Heart left ventricle (tissue), 16 donors: ENCODE measurements at regions not wholly inside any gene's neighbourhood (a gene's known extent, or its start where the extent isn't known, plus 50 kb on each side); places are given as distances from the start of the nearest gene placed in this dataset.

Experiments used
- ATAC-seq, 4 donors: fragments of 200-7000 bp; cut with Tn5 transposase; one replicate each; pipeline ENCODE4 v1.9.1; 2020 to 2022; ENCODE audit warnings: moderate library complexity in 4 of 4, mild to moderate bottlenecking in 3 of 4, moderate number of reproducible peaks in 1 of 4
- DNase-seq, 5 donors: peaks; one replicate each; pipeline ENCODE4 v3.0.0-alpha.2; 2020
- H3K27ac ChIP-seq, 12 donors: fragments of 200-600 bp; sonication (generic) in 4 of 12; one replicate each; pipeline versions ENCODE4 v1.5.0 to v1.8.0; 2016 to 2022; ENCODE audit warnings: mild to moderate bottlenecking in 2 of 12
- H3K27me3 ChIP-seq, 9 donors: fragments of 200-600 bp; sonication (generic) in 2 of 9; one replicate each; pipeline versions ENCODE4 v1.5.1 to v1.8.0; 2016 to 2022; ENCODE audit warnings: mild to moderate bottlenecking in 3 of 9
- H3K36me3 ChIP-seq, 9 donors: fragments of 200-600 bp; sonication (generic) in 2 of 9; one replicate each; pipeline versions ENCODE4 v1.5.0 to v1.8.0; 2018 to 2022; ENCODE audit warnings: mild to moderate bottlenecking in 2 of 9
- H3K4me1 ChIP-seq, 12 donors: fragments of 200-600 bp; sonication (generic) in 4 of 12; one replicate each; pipeline versions ENCODE4 v1.5.0 to v1.8.0; 2016 to 2022; ENCODE audit warnings: mild to moderate bottlenecking in 3 of 12
- H3K4me3 ChIP-seq, 12 donors: fragments of 200-600 bp; sonication (generic) in 4 of 12; one replicate each; pipeline versions ENCODE4 v1.5.0 to v1.8.0; 2017 to 2022; ENCODE audit warnings: mild to moderate bottlenecking in 9 of 12, moderate library complexity in 4 of 12
- H3K9me3 ChIP-seq, 12 donors: fragments of 200-600 bp; sonication (generic) in 4 of 12; one replicate each; pipeline versions ENCODE4 v1.5.0 to v1.8.0; 2016 to 2022; ENCODE audit warnings: mild to moderate bottlenecking in 1 of 12
- CTCF ChIP-seq, 12 donors: fragments of 200-600 bp; sonication (generic) in 4 of 12; IDR thresholded peaks; one replicate each; pipeline versions ENCODE4 v1.5.0 to v1.8.0; 2018 to 2022; ENCODE audit warnings: antibody characterized with exemption in 12 of 12, mild to moderate bottlenecking in 5 of 12
- POLR2A ChIP-seq, 2 donors: fragments of 450-650 bp; IDR thresholded peaks; one replicate each; pipeline ENCODE4 v1.6.1; 2017; ENCODE audit warnings: antibody characterized with exemption in 2 of 2, mild to moderate bottlenecking in 2 of 2, moderate library complexity in 2 of 2
- WGBS, 4 donors: extraction: QIAGEN DNeasy Blood & Tissue Kit in 2 of 4; methylation state at CpG; one replicate each; pipeline versions ENCODE4 v1.1.5 to v1.1.7; 2013 to 2018; 5-methylcytosine and 5-hydroxymethylcytosine counted together
- intact Hi-C, 10 donors: fragments of 100-400 bp; cut with DNase I; formaldehyde crosslinking; loops; one replicate each; pipeline versions ENCODE4 v1.11.1 to v1.14.2; 2022
- donor health status: ischemic (EF 13 %, LVEDD 7.1; RV severe dilation, severe dysfunction).
- donor health status: healthy with polysubstance abuse.
- donor health status: DM: no; HTN: yes; CAD: no.
- donor health status: DM: no; HTN: no; CAD: no.
- donor health status: ischemic (EF 25% LVEDD 6.9; RV normal size, moderate dysfunction).
- donor health status: ischemic (EF 25% LVEDD 5.7; RV mildly dilated, moderate dysfunction).
- donor health status: healthy.
- donor health status: DM: yes; HTN: yes; CAD: no.
- donor health status: ischemic (EF 35%, LVEDD 5.7; RV mildly dilated, moderate dysfunction).
- donor health status: nonischemic (EF 11% LVEDD 7.7; RV severe dilation, severe dysfunction).
- donor health status: DM: yes; HTN: yes; CAD: no.
- donor health status: PGD.
- donor health status: ischemic (EF 29% LVEDD 5.4; RV normal size, mild dysfunction).
- donor health status: nonischemic (EF 23%, LVEDD 6.1; RV moderate dilation, normal function).

DNA sequence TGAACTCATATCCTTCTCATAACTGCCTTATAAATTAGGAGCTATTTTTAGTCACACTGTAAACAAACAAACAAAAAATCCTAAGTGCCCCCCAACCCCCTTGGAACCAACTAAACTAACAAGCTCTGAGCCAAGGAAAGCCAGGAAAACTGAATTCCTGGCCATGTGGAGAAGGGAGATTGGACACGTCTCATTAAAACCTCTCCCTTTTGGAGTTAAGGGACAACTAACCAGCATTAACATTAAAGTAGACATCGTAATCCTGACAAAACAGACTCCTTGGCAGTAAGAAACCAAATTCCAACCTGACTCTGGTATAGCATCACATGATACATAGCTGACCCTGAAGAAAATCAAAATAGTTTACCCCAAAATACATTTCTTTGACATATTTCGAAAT, 937.1 kb upstream of the GRIA3 start:
- TF ChIP-seq CTCF (IDR thresholded peaks at IDR 0.05) (no peak), POLR2A (IDR thresholded peaks at IDR 0.05) (no peak)
- peaks cover 0 to 2% (median 0%) of the 10 kb centered on the region in 12 donors for H3K9me3 ChIP-seq
- DNase-seq: no peak
- no peaks in the 10 kb centered on the region for H3K27me3 ChIP-seq
- no peak overlapping the region for H3K4me3 ChIP-seq
- H3K4me1 ChIP-seq: no peaks in the 10 kb centered on the region
- H3K36me3 ChIP-seq: no peaks in the 10 kb centered on the region
- 47 to 65% (median 59%) methylated on average over 3 of the region's 3 CpGs for WGBS, 4 donors
- intact Hi-C loops: no loop called here
- no peak for ATAC-seq
- no peak overlapping the region for H3K27ac ChIP-seq

- no peak for DNase-seq
- no peak overlapping the region for H3K27ac ChIP-seq
- H3K4me1 ChIP-seq: no peaks in the 10 kb centered on the region
- no peak overlapping the region for H3K4me3 ChIP-seq
- H3K27me3 ChIP-seq: no peaks in the 10 kb centered on the region
- H3K9me3 ChIP-seq: no peaks in the 10 kb centered on the region
- intact Hi-C loops: no loop called here
- no peak for ATAC-seq
- H3K36me3 ChIP-seq: no peaks in the 10 kb centered on the region
- no peak for TF ChIP-seq CTCF (IDR thresholded peaks at IDR 0.05)
- no peak for TF ChIP-seq POLR2A (IDR thresholded peaks at IDR 0.05)
These were observed 935.4 kb upstream of the GRIA3 start for GRCh38 chrX:122248681-122249080.

DNA sequence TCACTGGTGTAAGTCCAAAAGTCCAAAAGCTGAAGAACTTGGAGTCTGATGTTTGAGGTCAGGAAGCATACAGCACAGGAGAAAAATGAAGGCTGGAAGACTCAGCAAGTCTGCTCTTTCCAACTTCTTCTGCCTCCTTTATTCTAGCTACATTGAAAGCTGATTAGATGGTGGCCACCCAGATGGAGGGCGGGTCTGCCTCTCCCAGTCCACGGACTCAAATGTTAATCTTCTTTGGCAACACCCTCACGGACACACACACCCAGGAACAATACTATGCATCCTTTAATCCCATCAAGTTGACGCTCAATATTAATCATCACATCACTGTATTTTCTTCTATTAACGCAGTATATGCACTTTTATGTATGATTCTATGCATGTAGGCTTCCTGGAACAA, 931.6 kb upstream of the GRIA3 start:
- TF ChIP-seq POLR2A (IDR thresholded peaks at IDR 0.05) (no peak), CTCF (IDR thresholded peaks at IDR 0.05) (no peak)
- WGBS, 4 donors: 63 to 79% (median 70%) methylated on average over 5 of the region's 5 CpGs
- DNase-seq: no peak

GRCh38 chrX:122268353-122268752, 915.7 kb upstream of the GRIA3 start:
- H3K4me3 ChIP-seq: no peak overlapping the region
- no peaks in the 10 kb centered on the region for H3K36me3 ChIP-seq
- no peak overlapping the region for H3K27ac ChIP-seq
- H3K4me1 ChIP-seq: no peaks in the 10 kb centered on the region
- no peaks in the 10 kb centered on the region for H3K27me3 ChIP-seq
- no peak for TF ChIP-seq CTCF (IDR thresholded peaks at IDR 0.05)
- no peak for TF ChIP-seq POLR2A (IDR thresholded peaks at IDR 0.05)
- ATAC-seq: no peak
- DNase-seq: no peak
- intact Hi-C loops: no loop called here
- peaks cover 0 to 16% (median 0%) of the 10 kb centered on the region in 12 donors for H3K9me3 ChIP-seq

More for the DNA sequence above, 931.6 kb upstream of the GRIA3 start:
- Histone ChIP-seq H3K4me3 (no peak overlapping the region), H3K9me3 (no peaks in the 10 kb centered on the region), H3K4me1 (no peaks in the 10 kb centered on the region), H3K27ac (no peak overlapping the region), H3K36me3 (no peaks in the 10 kb centered on the region), H3K27me3 (no peaks in the 10 kb centered on the region)
- intact Hi-C loops: no loop called here
- no peak for ATAC-seq
